Kidney (tissue), 13 donors: ENCODE measurements at regions not wholly inside any gene's neighbourhood (a gene's known extent, or its start where the extent isn't known, plus 50 kb on each side); places are given as distances from the start of the nearest gene placed in this dataset.

Experiments used
- DNase-seq, 5 donors: peaks; one replicate each; pipeline ENCODE4 v3.0.0-alpha.2; 2013 to 2020
- FAIRE-seq: peaks from 2 replicates; lab custom pipeline; 2012; peaks lifted over from hg19 to GRCh38; lab: Jason Lieb, UNC
- H3K27ac ChIP-seq, 2 donors: one replicate each; pipeline ENCODE4 v1.7.0; 2013; ENCODE audit warnings: low read depth in 2 of 2, low read length in 2 of 2, inconsistent platforms in 1 of 2
- H3K27me3 ChIP-seq: one replicate; pipeline ENCODE4 v1.7.1; 2013; ENCODE audit warnings: low read length, inconsistent platforms; ENCODE audit not compliant: control insufficient read depth, insufficient read depth
- H3K36me3 ChIP-seq, 3 donors: one replicate each; pipeline versions ENCODE4 v1.7.0 to v1.7.1; 2013; ENCODE audit warnings: low read length in 3 of 3, control low read depth in 1 of 3, inconsistent platforms in 1 of 3; ENCODE audit not compliant: insufficient read depth in 3 of 3, control insufficient read depth in 2 of 3
- H3K4me1 ChIP-seq, 3 donors: one replicate each; pipeline versions ENCODE4 v1.7.0 to v1.7.1; 2013; ENCODE audit warnings: low read length in 3 of 3, inconsistent platforms in 1 of 3, low read depth in 1 of 3; ENCODE audit not compliant: control insufficient read depth in 2 of 3, insufficient read depth in 2 of 3
- H3K4me3 ChIP-seq, 3 donors: one replicate each; pipeline versions ENCODE4 v1.7.0 to v1.8.1; 2013; ENCODE audit warnings: low read length in 3 of 3, control low read depth in 1 of 3, inconsistent platforms in 1 of 3
- H3K9ac ChIP-seq, 3 donors: one replicate each; pipeline versions ENCODE4 v1.7.0 to v1.7.1; 2013; ENCODE audit warnings: low read length in 3 of 3, control low read depth in 1 of 3, inconsistent platforms in 1 of 3
- H3K9me3 ChIP-seq, 3 donors: one replicate each; pipeline versions ENCODE4 v1.7.0 to v1.7.1; 2013; ENCODE audit warnings: low read length in 3 of 3, control low read depth in 1 of 3, inconsistent platforms in 1 of 3; ENCODE audit not compliant: control insufficient read depth in 2 of 3, insufficient read depth in 1 of 3
- CTCF ChIP-seq: IDR thresholded peaks from 3 replicates; pipeline ENCODE4 v1.5.1; 2012; ENCODE audit warnings: mild to moderate bottlenecking, moderate library complexity, borderline replicate concordance; ENCODE audit not compliant: insufficient read depth; ENCODE audit errors: extremely low read depth
- intact Hi-C: fragments of 100-400 bp; cut with DNase I; formaldehyde crosslinking; loops from one replicate; pipeline ENCODE4 v1.11.1; 2022
- donor health status: control.
- donor health status: control.
- donor health status: control.
- donor health status: control.
- donor health status: control.
- donor health status: DM: yes; HTN: yes; CAD: no.
- donor health status: Normal renal cell carcinoma (clear cell type).

GRCh38 chr20:17138237-17138636 is 88.6 kb upstream of the PCSK2 start:
- DNase-seq = no peak
- Histone ChIP-seq H3K36me3 (no peaks in the 10 kb centered on the region), H3K27me3 (no peaks in the 10 kb centered on the region), H3K4me1 (no peaks in the 10 kb centered on the region), H3K27ac (no peak overlapping the region), H3K9ac (no peak overlapping the region), H3K9me3 (no peaks in the 10 kb centered on the region), H3K4me3 (no peak overlapping the region)
- TF ChIP-seq CTCF = no peak
- no peak for FAIRE-seq
- intact Hi-C loops = no loop called here

- Histone ChIP-seq H3K27ac (no peak overlapping the region), H3K4me1 (no peaks in the 10 kb centered on the region), H3K9ac (no peak overlapping the region), H3K4me3 (no peak overlapping the region), H3K36me3 (no peaks in the 10 kb centered on the region), H3K27me3 (no peaks in the 10 kb centered on the region), H3K9me3 (no peaks in the 10 kb centered on the region)
- FAIRE-seq (no peak), DNase-seq (no peak)
- intact Hi-C loops = no loop called here
- TF ChIP-seq CTCF = no peak
These were observed 85.9 kb upstream of the PCSK2 start for GRCh38 chr20:17140894-17141293.

- H3K9ac ChIP-seq = no peak overlapping the region
- H3K36me3 ChIP-seq = no peaks in the 10 kb centered on the region
- H3K27me3 ChIP-seq = no peaks in the 10 kb centered on the region
- H3K4me1 ChIP-seq = no peaks in the 10 kb centered on the region
- intact Hi-C loops = no loop called here
- no peak for TF ChIP-seq CTCF
- no peak overlapping the region for H3K27ac ChIP-seq
- FAIRE-seq (no peak), DNase-seq (no peak)
- no peak overlapping the region for H3K4me3 ChIP-seq
- H3K9me3 ChIP-seq = no peaks in the 10 kb centered on the region
These were observed 85.3 kb upstream of the PCSK2 start for GRCh38 chr20:17141568-17141967.

- H3K4me1 ChIP-seq = no peaks in the 10 kb centered on the region
- intact Hi-C loops = no loop called here
- FAIRE-seq (no peak), DNase-seq (no peak)
- H3K27me3 ChIP-seq = no peaks in the 10 kb centered on the region
- no peak for TF ChIP-seq CTCF
- no peak overlapping the region for H3K27ac ChIP-seq
- H3K4me3 ChIP-seq = no peak overlapping the region
- H3K9me3 ChIP-seq = no peaks in the 10 kb centered on the region
- no peak overlapping the region for H3K9ac ChIP-seq
- H3K36me3 ChIP-seq = no peaks in the 10 kb centered on the region
These were observed 84.2 kb upstream of the PCSK2 start for GRCh38 chr20:17142666-17143065.
